ENCODE measurements at regions not wholly inside any gene's neighbourhood (a gene's known extent, or its start where the extent isn't known, plus 50 kb on each side); places are given as distances from the start of the nearest gene placed in this dataset.

GRCh38 chr9:11349187-11349586 lies 736.4 kb upstream of the PTPRD start:
- TF ChIP-seq POLR2A (IDR thresholded peaks at IDR 0.05): no peak
- TF ChIP-seq CTCF (IDR thresholded peaks at IDR 0.05): no peak
- no peak for TF ChIP-seq POLR2AphosphoS5 (IDR thresholded peaks at IDR 0.05)
- no peak for TF ChIP-seq EP300 (IDR thresholded peaks at IDR 0.05; ENCODE audit: low read depth)

All from transverse colon (tissue), 4 donors.